ENCODE measurements at regions not wholly inside any gene's neighbourhood (a gene's known extent, or its start where the extent isn't known, plus 50 kb on each side); places are given as distances from the start of the nearest gene placed in this dataset.

DNA sequence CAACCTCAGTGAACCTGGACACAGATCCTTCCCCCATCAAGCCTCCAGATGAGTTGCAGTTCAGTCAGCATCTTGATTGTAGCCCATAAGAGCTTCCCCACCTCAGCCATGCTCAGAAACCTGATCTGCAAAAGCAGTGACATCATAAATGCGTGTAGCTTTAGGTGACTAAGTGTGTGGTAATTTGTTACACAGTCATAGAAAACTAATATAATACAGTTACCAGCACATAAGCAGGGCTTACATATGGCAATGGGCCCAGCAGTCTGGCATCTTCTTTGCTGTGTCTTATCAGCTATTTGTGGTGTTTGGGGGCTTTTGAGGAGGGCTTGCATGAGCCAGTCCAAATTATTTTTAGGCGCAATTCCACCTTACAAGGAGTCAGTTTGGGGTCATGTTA lies 807.0 kb downstream of the SLC4A3 start:
- Histone ChIP-seq H3K27me3 (ENCODE audit: insufficient read depth, low read depth, low read length) (no peaks in the 10 kb centered on the region), H3K27ac (ENCODE audit: low read length) (no peak overlapping the region), H3K79me2 (replicated peaks; ENCODE audit: insufficient read depth, low read length) (no peaks in the 10 kb centered on the region), H3K9me2 (ENCODE audit: insufficient read depth, low read length) (no peaks in the 10 kb centered on the region), H2AFZ (ENCODE audit: low read depth, low read length) (no peak overlapping the region), H3K4me2 (ENCODE audit: low read length) (no peak overlapping the region), H3K36me3 (ENCODE audit: insufficient read depth, low read length) (no peaks in the 10 kb centered on the region), H3F3A (ENCODE audit: insufficient read depth, low read length, poor library complexity, severe bottlenecking) (no peaks in the 10 kb centered on the region), H3K9me3 (ENCODE audit: low read length) (no peaks in the 10 kb centered on the region), H3K4me3 (ENCODE audit: low read length) (no peak overlapping the region), H4K20me1 (ENCODE audit: insufficient read depth) (no peaks in the 10 kb centered on the region), H3K9ac (ENCODE audit: low read length) (no peak overlapping the region)
- TF ChIP-seq EP300 (conservative IDR thresholded peaks at IDR 0.05; ENCODE audit: poor library complexity, severe bottlenecking) (no peak), RAD21 (conservative IDR thresholded peaks at IDR 0.05) (no peak)
- TF ChIP-seq, protein P1, sequence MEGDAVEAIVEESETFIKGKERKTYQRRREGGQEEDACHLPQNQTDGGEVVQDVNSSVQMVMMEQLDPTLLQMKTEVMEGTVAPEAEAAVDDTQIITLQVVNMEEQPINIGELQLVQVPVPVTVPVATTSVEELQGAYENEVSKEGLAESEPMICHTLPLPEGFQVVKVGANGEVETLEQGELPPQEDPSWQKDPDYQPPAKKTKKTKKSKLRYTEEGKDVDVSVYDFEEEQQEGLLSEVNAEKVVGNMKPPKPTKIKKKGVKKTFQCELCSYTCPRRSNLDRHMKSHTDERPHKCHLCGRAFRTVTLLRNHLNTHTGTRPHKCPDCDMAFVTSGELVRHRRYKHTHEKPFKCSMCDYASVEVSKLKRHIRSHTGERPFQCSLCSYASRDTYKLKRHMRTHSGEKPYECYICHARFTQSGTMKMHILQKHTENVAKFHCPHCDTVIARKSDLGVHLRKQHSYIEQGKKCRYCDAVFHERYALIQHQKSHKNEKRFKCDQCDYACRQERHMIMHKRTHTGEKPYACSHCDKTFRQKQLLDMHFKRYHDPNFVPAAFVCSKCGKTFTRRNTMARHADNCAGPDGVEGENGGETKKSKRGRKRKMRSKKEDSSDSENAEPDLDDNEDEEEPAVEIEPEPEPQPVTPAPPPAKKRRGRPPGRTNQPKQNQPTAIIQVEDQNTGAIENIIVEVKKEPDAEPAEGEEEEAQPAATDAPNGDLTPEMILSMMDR (IDR thresholded peaks at IDR 0.05; ENCODE audit: poor library complexity, severe bottlenecking), result no peak

DNA sequence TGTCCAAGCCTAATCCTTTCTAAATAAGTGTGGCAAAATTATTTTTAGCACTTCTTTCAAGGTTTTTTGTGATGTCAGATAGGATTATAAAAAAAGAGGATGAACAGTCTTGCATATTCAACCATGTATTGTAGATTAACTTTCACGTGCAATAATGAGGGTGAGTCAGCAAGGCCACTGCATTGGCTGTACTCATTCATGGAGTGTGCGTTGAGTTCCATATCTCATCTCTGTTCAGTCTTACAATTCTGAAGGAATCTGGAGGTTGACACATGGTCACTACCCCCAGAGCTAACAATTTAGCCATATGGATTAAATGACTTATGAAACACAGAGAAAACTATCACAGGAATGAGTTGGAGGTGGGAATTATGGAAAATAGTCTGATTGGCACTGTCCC lies 810.5 kb downstream of the SLC4A3 start:
- Histone ChIP-seq H3F3A (ENCODE audit: insufficient read depth, low read length, poor library complexity, severe bottlenecking) (no peaks in the 10 kb centered on the region), H3K4me2 (ENCODE audit: low read length) (no peak overlapping the region), H3K9me2 (ENCODE audit: insufficient read depth, low read length) (no peaks in the 10 kb centered on the region), H3K79me2 (replicated peaks; ENCODE audit: insufficient read depth, low read length) (no peaks in the 10 kb centered on the region), H3K9me3 (ENCODE audit: low read length) (no peaks in the 10 kb centered on the region), H3K9ac (ENCODE audit: low read length) (no peak overlapping the region), H3K27me3 (ENCODE audit: insufficient read depth, low read depth, low read length) (no peaks in the 10 kb centered on the region), H3K4me3 (ENCODE audit: low read length) (no peak overlapping the region), H4K20me1 (ENCODE audit: insufficient read depth) (no peaks in the 10 kb centered on the region), H2AFZ (ENCODE audit: low read depth, low read length) (no peak overlapping the region), H3K27ac (ENCODE audit: low read length) (no peak overlapping the region), H3K36me3 (ENCODE audit: insufficient read depth, low read length) (no peaks in the 10 kb centered on the region)
- TF ChIP-seq TAF1 (IDR thresholded peaks at IDR 0.05; ENCODE audit: low read depth) (no peak), RAD21 (conservative IDR thresholded peaks at IDR 0.05) (no peak), MXI1 (conservative IDR thresholded peaks at IDR 0.05; ENCODE audit: poor library complexity, severe bottlenecking) (no peak), EZH2 (IDR thresholded peaks at IDR 0.05; ENCODE audit: borderline replicate concordance, insufficient read depth, low read length, poor library complexity, severe bottlenecking) (no peak), EP300 (conservative IDR thresholded peaks at IDR 0.05; ENCODE audit: poor library complexity, severe bottlenecking) (no peak), SMC3 (conservative IDR thresholded peaks at IDR 0.05; ENCODE audit: poor library complexity) (no peak), POLR2AphosphoS5 (IDR thresholded peaks at IDR 0.05) (no peak)
- TF ChIP-seq, protein P2, sequence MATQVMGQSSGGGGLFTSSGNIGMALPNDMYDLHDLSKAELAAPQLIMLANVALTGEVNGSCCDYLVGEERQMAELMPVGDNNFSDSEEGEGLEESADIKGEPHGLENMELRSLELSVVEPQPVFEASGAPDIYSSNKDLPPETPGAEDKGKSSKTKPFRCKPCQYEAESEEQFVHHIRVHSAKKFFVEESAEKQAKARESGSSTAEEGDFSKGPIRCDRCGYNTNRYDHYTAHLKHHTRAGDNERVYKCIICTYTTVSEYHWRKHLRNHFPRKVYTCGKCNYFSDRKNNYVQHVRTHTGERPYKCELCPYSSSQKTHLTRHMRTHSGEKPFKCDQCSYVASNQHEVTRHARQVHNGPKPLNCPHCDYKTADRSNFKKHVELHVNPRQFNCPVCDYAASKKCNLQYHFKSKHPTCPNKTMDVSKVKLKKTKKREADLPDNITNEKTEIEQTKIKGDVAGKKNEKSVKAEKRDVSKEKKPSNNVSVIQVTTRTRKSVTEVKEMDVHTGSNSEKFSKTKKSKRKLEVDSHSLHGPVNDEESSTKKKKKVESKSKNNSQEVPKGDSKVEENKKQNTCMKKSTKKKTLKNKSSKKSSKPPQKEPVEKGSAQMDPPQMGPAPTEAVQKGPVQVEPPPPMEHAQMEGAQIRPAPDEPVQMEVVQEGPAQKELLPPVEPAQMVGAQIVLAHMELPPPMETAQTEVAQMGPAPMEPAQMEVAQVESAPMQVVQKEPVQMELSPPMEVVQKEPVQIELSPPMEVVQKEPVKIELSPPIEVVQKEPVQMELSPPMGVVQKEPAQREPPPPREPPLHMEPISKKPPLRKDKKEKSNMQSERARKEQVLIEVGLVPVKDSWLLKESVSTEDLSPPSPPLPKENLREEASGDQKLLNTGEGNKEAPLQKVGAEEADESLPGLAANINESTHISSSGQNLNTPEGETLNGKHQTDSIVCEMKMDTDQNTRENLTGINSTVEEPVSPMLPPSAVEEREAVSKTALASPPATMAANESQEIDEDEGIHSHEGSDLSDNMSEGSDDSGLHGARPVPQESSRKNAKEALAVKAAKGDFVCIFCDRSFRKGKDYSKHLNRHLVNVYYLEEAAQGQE (IDR thresholded peaks at IDR 0.05; ENCODE audit: borderline replicate concordance), result no peak
- TF ChIP-seq, protein P1 (IDR thresholded peaks at IDR 0.05; ENCODE audit: poor library complexity, severe bottlenecking), result no peak
